H1 (cell line): ENCODE measurements at regions not wholly inside any gene's neighbourhood (a gene's known extent, or its start where the extent isn't known, plus 50 kb on each side); places are given as distances from the start of the nearest gene placed in this dataset.

ENCODE experiments used
- CTCF ChIA-PET: fragments of 300-600 bp; sonication (Branson Sonifier 250); formaldehyde crosslinking; loops from one replicate; lab custom pipeline; 2021; ENCODE audit not compliant: partially characterized antibody; lab: Charles Lee
- POLR2A ChIA-PET: fragments of 300-600 bp; sonication (Branson Sonifier 250); formaldehyde crosslinking; loops from one replicate; lab custom pipeline; 2021; ENCODE audit warnings: inconsistent platforms; ENCODE audit not compliant: partially characterized antibody; lab: Charles Lee
- DNase-seq, 2 experiments: peaks; one replicate each; pipeline versions ENCODE4 v3.0.0 to v3.0.0-alpha.2; 2010 to 2022; ENCODE audit warnings: low spot score in 2 of 2, low read depth in 1 of 2, mixed read lengths in 1 of 2
- FAIRE-seq: peaks from 2 replicates; lab custom pipeline; 2011; peaks lifted over from hg19 to GRCh38; lab: Jason Lieb, UNC
- H2AFZ ChIP-seq: 2 replicates; pipeline ENCODE4 v1.8.1; 2012; ENCODE audit warnings: low read length, inconsistent platforms
- H2AK5ac ChIP-seq: 2 replicates; pipeline ENCODE4 v1.6.1; 2013; ENCODE audit warnings: low read depth, low read length
- H2BK120ac ChIP-seq: replicated peaks from 2 replicates; pipeline ENCODE3; 2013; ENCODE audit warnings: low read depth, low read length, inconsistent platforms
- H2BK12ac ChIP-seq: 2 replicates; pipeline ENCODE4 v1.6.1; 2013; ENCODE audit warnings: low read depth, low read length
- H2BK15ac ChIP-seq: 2 replicates; pipeline ENCODE4 v1.6.1; 2013; ENCODE audit warnings: low read length
- H2BK20ac ChIP-seq: 2 replicates; pipeline ENCODE4 v1.6.1; 2013; ENCODE audit warnings: low read length
- H2BK5ac ChIP-seq: 2 replicates; pipeline ENCODE4 v1.6.1; 2013; ENCODE audit warnings: low read depth, low read length
- H3K14ac ChIP-seq: 2 replicates; pipeline ENCODE4 v1.6.1; 2013; ENCODE audit warnings: inconsistent platforms; ENCODE audit not compliant: insufficient read length
- H3K18ac ChIP-seq: 2 replicates; pipeline ENCODE4 v1.6.1; 2013; ENCODE audit warnings: low read length; ENCODE audit errors: extremely low read depth
- H3K23ac ChIP-seq: 2 replicates; pipeline ENCODE4 v1.6.1; 2013; ENCODE audit warnings: inconsistent platforms; ENCODE audit not compliant: insufficient read length
- H3K23me2 ChIP-seq: 2 replicates; pipeline ENCODE4 v1.6.1; 2013; ENCODE audit warnings: low read depth, low read length
- H3K27ac ChIP-seq: 2 replicates; pipeline ENCODE4 v1.6.1; 2011; ENCODE audit warnings: low read depth, low read length, inconsistent platforms
- H3K27me3 ChIP-seq, 4 experiments: replicated peaks in 1 of 4; 1 replicate in 1 of 4; 2 replicates in 3 of 4; pipeline versions ENCODE4 v1.6.1 to v1.8.1; 2011 to 2013; ENCODE audit warnings: low read length in 3 of 4, mild to moderate bottlenecking in 3 of 4, inconsistent platforms in 2 of 4, mixed read lengths in 2 of 4, moderate library complexity in 1 of 4; ENCODE audit not compliant: control insufficient read depth in 3 of 4, insufficient read depth in 3 of 4; ENCODE audit errors: extremely low read depth in 1 of 4
- H3K36me3 ChIP-seq, 4 experiments: 2 replicates each; pipeline versions ENCODE4 v1.6.1 to v1.8.1; 2011 to 2013; ENCODE audit warnings: mild to moderate bottlenecking in 4 of 4, low read length in 3 of 4, moderate library complexity in 2 of 4, control low read depth in 1 of 4, inconsistent platforms in 1 of 4; ENCODE audit not compliant: insufficient read depth in 4 of 4, control insufficient read depth in 2 of 4
- H3K4ac ChIP-seq: replicated peaks from 2 replicates; pipeline ENCODE3; 2013; ENCODE audit warnings: low read length, low read depth, mixed read lengths, inconsistent platforms; ENCODE audit not compliant: insufficient read length
- H3K4me1 ChIP-seq, 4 experiments: replicated peaks in 1 of 4; 1 replicate in 1 of 4; 2 replicates in 3 of 4; pipeline versions ENCODE4 v1.6.1 to v1.8.1; 2011 to 2013; ENCODE audit warnings: low read length in 3 of 4, inconsistent platforms in 2 of 4, mixed read lengths in 1 of 4; ENCODE audit not compliant: insufficient read depth in 4 of 4, control insufficient read depth in 3 of 4
- H3K4me2 ChIP-seq, 2 experiments: 2 replicates each; pipeline versions ENCODE4 v1.6.1 to v1.8.1; 2011 to 2013; ENCODE audit warnings: low read depth in 2 of 2, low read length in 2 of 2, control low read depth in 1 of 2, inconsistent platforms in 1 of 2, mild to moderate bottlenecking in 1 of 2; ENCODE audit not compliant: insufficient read depth in 1 of 2
- H3K4me3 ChIP-seq, 4 experiments: fragments of 200-600, 300-600 bp in 1 of 4; sonication (generic), shearing (Covaris generic), sonication (Bioruptor Twin) in 1 of 4; 2 replicates each; pipeline versions ENCODE4 v1.5.1 to v1.8.1; 2011 to 2016; ENCODE audit warnings: low read length in 4 of 4, low read depth in 3 of 4, control low read depth in 2 of 4, inconsistent platforms in 2 of 4, mild to moderate bottlenecking in 2 of 4, mixed read lengths in 1 of 4, moderate library complexity in 1 of 4; ENCODE audit not compliant: insufficient read depth in 2 of 4; ENCODE audit errors: extremely low read depth in 1 of 4
- H3K56ac ChIP-seq: replicated peaks from 2 replicates; pipeline ENCODE3; 2013; ENCODE audit warnings: low read depth, mild to moderate bottlenecking, mixed read lengths, low read length, inconsistent platforms; ENCODE audit not compliant: insufficient read length
- H3K79me1 ChIP-seq: 2 replicates; pipeline ENCODE4 v1.6.1; 2013; ENCODE audit warnings: low read depth, low read length, control low read depth
- H3K79me2 ChIP-seq, 2 experiments: 2 replicates each; pipeline versions ENCODE4 v1.6.1 to v1.8.1; 2012 to 2013; ENCODE audit warnings: low read length in 2 of 2, mild to moderate bottlenecking in 2 of 2, inconsistent platforms in 1 of 2; ENCODE audit not compliant: insufficient read depth in 2 of 2, control insufficient read depth in 1 of 2
- H3K9ac ChIP-seq, 4 experiments: replicated peaks in 1 of 4; 1 replicate in 1 of 4; 2 replicates in 3 of 4; pipeline versions ENCODE4 v1.6.1 to v1.8.1; 2011 to 2013; ENCODE audit warnings: low read depth in 3 of 4, low read length in 3 of 4, control low read depth in 2 of 4, mild to moderate bottlenecking in 2 of 4, moderate library complexity in 2 of 4, inconsistent platforms in 1 of 4; ENCODE audit errors: extremely low read depth in 1 of 4
- H3K9me3 ChIP-seq, 2 experiments: 2 replicates each; pipeline versions ENCODE4 v1.6.1 to v1.8.1; 2012 to 2013; ENCODE audit warnings: mild to moderate bottlenecking in 2 of 2, moderate library complexity in 2 of 2, control low read depth in 1 of 2, inconsistent platforms in 1 of 2, low read depth in 1 of 2, low read length in 1 of 2, mixed read lengths in 1 of 2; ENCODE audit not compliant: insufficient read depth in 2 of 2
- H4K20me1 ChIP-seq, 2 experiments: replicated peaks in 1 of 2; 2 replicates each; pipeline versions ENCODE3 to v1.8.1; 2011 to 2013; ENCODE audit warnings: inconsistent platforms in 2 of 2, low read length in 2 of 2, mild to moderate bottlenecking in 1 of 2; ENCODE audit not compliant: insufficient read depth in 2 of 2, control insufficient read depth in 1 of 2
- H4K5ac ChIP-seq: 2 replicates; pipeline ENCODE4 v1.6.1; 2013; ENCODE audit warnings: low read length, low read depth, mixed read lengths, inconsistent platforms; ENCODE audit not compliant: insufficient read length
- H4K8ac ChIP-seq: 2 replicates; pipeline ENCODE4 v1.8.0; 2013; ENCODE audit warnings: mild to moderate bottlenecking, moderate library complexity, low read length, inconsistent platforms; ENCODE audit not compliant: insufficient read depth; ENCODE audit errors: extremely low read depth
- H4K91ac ChIP-seq: replicated peaks from 2 replicates; pipeline ENCODE3; 2013; ENCODE audit warnings: low read length, mixed read lengths, inconsistent platforms; ENCODE audit not compliant: insufficient read length
- BCL11A ChIP-seq, 2 experiments: IDR thresholded peaks; one replicate each; pipeline ENCODE4 v1.6.1; 2011; ENCODE audit warnings: low read depth in 2 of 2, low read length in 2 of 2, mild to moderate bottlenecking in 2 of 2
- CBX5 ChIP-seq: fragments of 300-800, 300-1000 bp; sonication (generic); IDR thresholded peaks from 2 replicates; pipeline ENCODE4 v1.7.1; 2016; ENCODE audit warnings: antibody characterized with exemption, low read length, low read depth
- CHD1 ChIP-seq: IDR thresholded peaks from 2 replicates; pipeline ENCODE4 v1.6.1; 2012; ENCODE audit warnings: low read depth, low read length, improper control_type of control experiment
- CREB1 ChIP-seq: IDR thresholded peaks from 2 replicates; pipeline ENCODE4 v1.6.1; 2012; ENCODE audit warnings: inconsistent platforms
- EP300 ChIP-seq, 2 experiments: IDR thresholded peaks; 1 replicate in 1 of 2; 2 replicates in 1 of 2; pipeline ENCODE4 v1.6.1; 2011 to 2012; ENCODE audit warnings: low read depth in 2 of 2, low read length in 2 of 2, mild to moderate bottlenecking in 2 of 2, borderline replicate concordance in 1 of 2, inconsistent platforms in 1 of 2, moderate library complexity in 1 of 2
- NANOG ChIP-seq: IDR thresholded peaks from 2 replicates; pipeline ENCODE4 v1.6.1; 2011; ENCODE audit warnings: low read length, low read depth, mild to moderate bottlenecking, inconsistent platforms; ENCODE audit not compliant: insufficient read depth, poor library complexity, severe bottlenecking
- POLR2A ChIP-seq, 2 experiments: IDR thresholded peaks; 1 replicate in 1 of 2; 2 replicates in 1 of 2; pipeline ENCODE4 v1.6.1; 2011; ENCODE audit warnings: low read depth in 2 of 2, low read length in 2 of 2, mild to moderate bottlenecking in 2 of 2; ENCODE audit errors: control extremely low read depth in 1 of 2
- RNF2 ChIP-seq: fragments of 200-900, 300-1000 bp; sonication (generic); IDR thresholded peaks from 2 replicates; pipeline ENCODE4 v1.7.1; 2016; ENCODE audit warnings: borderline replicate concordance, low read depth, mild to moderate bottlenecking, antibody characterized with exemption, low read length; ENCODE audit not compliant: poor library complexity, severe bottlenecking; ENCODE audit errors: missing control alignments
- SIN3A ChIP-seq, 2 experiments: IDR thresholded peaks in 1 of 2; conservative IDR thresholded peaks in 1 of 2; 2 replicates each; pipeline ENCODE4 v1.6.1; 2011 to 2012; ENCODE audit warnings: low read length in 2 of 2, improper control_type of control experiment in 1 of 2, low read depth in 1 of 2, mild to moderate bottlenecking in 1 of 2
- SP2 ChIP-seq: IDR thresholded peaks from 2 replicates; pipeline ENCODE4 v1.6.1; 2012; ENCODE audit warnings: mild to moderate bottlenecking, low read length, inconsistent platforms
- TCF12 ChIP-seq: IDR thresholded peaks from 2 replicates; pipeline ENCODE4 v1.6.1; 2011; ENCODE audit warnings: low read depth, mild to moderate bottlenecking, low read length
- WGBS, 2 experiments: shearing (Covaris generic) in 1 of 2; methylation state at CpG; one replicate each; pipeline versions ENCODE4 v1.1.6 to v1.1.7; 2013 to 2015; ENCODE audit warnings: low lambda C conversion rate in 2 of 2, mixed read lengths in 2 of 2, inconsistent platforms in 1 of 2, low coverage in 1 of 2, missing lambda C conversion rate in 1 of 2; ENCODE audit not compliant: insufficient replicate concordance in 2 of 2, insufficient coverage in 1 of 2, insufficient read length in 1 of 2; ENCODE audit errors: extremely low coverage in 1 of 2, missing lambda C conversion rate in 1 of 2; 5-methylcytosine and 5-hydroxymethylcytosine counted together
- TF ChIP-seq, protein P1 (sequence below): IDR thresholded peaks from 2 replicates; pipeline ENCODE4 v1.6.1; 2012; ENCODE audit warnings: inconsistent platforms
- TF ChIP-seq, protein P2 (sequence below): IDR thresholded peaks from 2 replicates; pipeline ENCODE4 v1.6.1; 2012; ENCODE audit warnings: inconsistent platforms

GRCh38 chr2:144963031-144963430 lies 443.1 kb upstream of the ZEB2 start:
- CTCF ChIA-PET: no interaction called here
- 82% methylated on average over 2 of the region's 2 CpGs; no CpG with 5 or more reads in 1 of the 2 experiments for WGBS, 2 experiments
- DNase-seq: no peak
- Histone ChIP-seq H3K79me1 (no peaks in the 10 kb centered on the region), H3K56ac (no peak overlapping the region), H2BK15ac (no peak overlapping the region), H3K4ac (no peak overlapping the region), H4K91ac (no peak overlapping the region), H3K27me3 (no peaks in the 10 kb centered on the region), H3K36me3 (no peaks in the 10 kb centered on the region), H3K4me3 (no peak overlapping the region), H3K14ac (no peak overlapping the region), H4K5ac (no peak overlapping the region), H3K4me1 (no peaks in the 10 kb centered on the region), H3K4me2 (no peak overlapping the region), H2AFZ (no peak overlapping the region), H3K9me3 (peaks cover 6 to 13% of the 10 kb centered on the region in 2 experiments; a peak in 3 of 4 replicates), H3K23ac (no peak overlapping the region), H2AK5ac (no peak overlapping the region), H3K9ac (no peak overlapping the region), H2BK5ac (no peak overlapping the region), H2BK20ac (no peak overlapping the region), H4K8ac (no peak overlapping the region)
- no peak for FAIRE-seq
- POLR2A ChIA-PET: no interaction called here
- TF ChIP-seq EP300 (IDR thresholded peaks at IDR 0.05; ENCODE audit: borderline replicate concordance in 1 of 2, low read depth in 2 of 2, low read length in 2 of 2) (no peak), CBX5 (no peak), SP2 (no peak), SIN3A (conservative IDR thresholded peaks at IDR 0.05 in 1 of 2, IDR thresholded peaks at IDR 0.05 in 1 of 2; ENCODE audit: low read depth in 1 of 2, low read length in 2 of 2) (no peak), RNF2 (no peak), POLR2A (IDR thresholded peaks at IDR 0.05; ENCODE audit: control extremely low read depth in 1 of 2, low read depth in 2 of 2, low read length in 2 of 2) (no peak), TCF12 (no peak), BCL11A (IDR thresholded peaks at IDR 0.05; ENCODE audit: low read depth in 2 of 2, low read length in 2 of 2) (no peak), CHD1 (no peak), CREB1 (no peak), NANOG (no peak)
- TF ChIP-seq, protein P1, sequence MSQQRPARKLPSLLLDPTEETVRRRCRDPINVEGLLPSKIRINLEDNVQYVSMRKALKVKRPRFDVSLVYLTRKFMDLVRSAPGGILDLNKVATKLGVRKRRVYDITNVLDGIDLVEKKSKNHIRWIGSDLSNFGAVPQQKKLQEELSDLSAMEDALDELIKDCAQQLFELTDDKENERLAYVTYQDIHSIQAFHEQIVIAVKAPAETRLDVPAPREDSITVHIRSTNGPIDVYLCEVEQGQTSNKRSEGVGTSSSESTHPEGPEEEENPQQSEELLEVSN: no peak
- TF ChIP-seq, protein P2, sequence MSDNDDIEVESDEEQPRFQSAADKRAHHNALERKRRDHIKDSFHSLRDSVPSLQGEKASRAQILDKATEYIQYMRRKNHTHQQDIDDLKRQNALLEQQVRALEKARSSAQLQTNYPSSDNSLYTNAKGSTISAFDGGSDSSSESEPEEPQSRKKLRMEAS: no peak
- TF ChIP-seq, all 59 proteins: peak for 0
- Histone ChIP-seq H2BK120ac (no peak overlapping the region), H3K27ac (no peak overlapping the region), H3K23me2 (no peaks in the 10 kb centered on the region), H4K20me1 (no peaks in the 10 kb centered on the region), H2BK12ac (no peak overlapping the region), H3K18ac (no peak overlapping the region), H3K79me2 (no peaks in the 10 kb centered on the region)
